Liver (tissue), 7 donors: ENCODE measurements at regions not wholly inside any gene's neighbourhood (a gene's known extent, or its start where the extent isn't known, plus 50 kb on each side); places are given as distances from the start of the nearest gene placed in this dataset.

Experiments
- DNase-seq: peaks from one replicate; pipeline ENCODE4 v3.0.0-alpha.2; 2017; ENCODE audit warnings: low spot score
- H3K27ac ChIP-seq, 2 donors: one replicate each; pipeline ENCODE4 v1.7.0; 2013; ENCODE audit warnings: inconsistent platforms in 2 of 2, low read length in 2 of 2, control low read depth in 1 of 2, low read depth in 1 of 2, mild to moderate bottlenecking in 1 of 2
- H3K27me3 ChIP-seq, 4 donors: one replicate each; pipeline versions ENCODE4 v1.6.1 to v1.7.0; 2013; ENCODE audit warnings: low read length in 3 of 4, inconsistent platforms in 1 of 4, mild to moderate bottlenecking in 1 of 4, moderate library complexity in 1 of 4; ENCODE audit not compliant: control insufficient read depth in 4 of 4, insufficient read depth in 4 of 4
- H3K36me3 ChIP-seq, 4 donors: one replicate each; pipeline versions ENCODE4 v1.6.1 to v1.7.0; 2013; ENCODE audit warnings: low read length in 3 of 4, mild to moderate bottlenecking in 3 of 4, low read depth in 1 of 4, moderate library complexity in 1 of 4; ENCODE audit not compliant: control insufficient read depth in 4 of 4, insufficient read depth in 3 of 4
- H3K4me1 ChIP-seq, 4 donors: one replicate each; pipeline versions ENCODE4 v1.6.1 to v1.7.0; 2013; ENCODE audit warnings: low read length in 3 of 4, mild to moderate bottlenecking in 3 of 4, moderate library complexity in 1 of 4; ENCODE audit not compliant: control insufficient read depth in 4 of 4, insufficient read depth in 4 of 4
- H3K4me3 ChIP-seq, 3 donors: one replicate each; pipeline versions ENCODE4 v1.6.1 to v1.7.0; 2013; ENCODE audit warnings: low read length in 3 of 3, control low read depth in 1 of 3, low read depth in 1 of 3, mild to moderate bottlenecking in 1 of 3
- H3K9ac ChIP-seq, 2 donors: one replicate each; pipeline ENCODE4 v1.7.0; 2013; ENCODE audit warnings: low read length in 2 of 2, mild to moderate bottlenecking in 2 of 2, moderate library complexity in 2 of 2, control low read depth in 1 of 2, low read depth in 1 of 2
- H3K9me3 ChIP-seq, 4 donors: one replicate each; pipeline versions ENCODE4 v1.6.1 to v1.7.0; 2013; ENCODE audit warnings: low read length in 3 of 4; ENCODE audit not compliant: control insufficient read depth in 4 of 4
- ATF3 ChIP-seq: IDR thresholded peaks from 2 replicates; pipeline ENCODE4 v1.6.1; 2016; ENCODE audit warnings: antibody characterized with exemption
- EGR1 ChIP-seq, 2 donors: IDR thresholded peaks; 2 replicates each; pipeline ENCODE4 v1.6.1; 2016 to 2018; ENCODE audit warnings: antibody characterized with exemption in 2 of 2, low read depth in 2 of 2
- FOXA1 ChIP-seq: IDR thresholded peaks from 2 replicates; pipeline ENCODE4 v1.6.1; 2016; ENCODE audit warnings: antibody characterized with exemption
- FOXA2 ChIP-seq: IDR thresholded peaks from 2 replicates; pipeline ENCODE4 v1.6.1; 2016; ENCODE audit warnings: antibody characterized with exemption
- GABPA ChIP-seq, 2 donors: IDR thresholded peaks in 1 of 2; conservative IDR thresholded peaks in 1 of 2; 2 replicates each; pipeline ENCODE4 v1.6.1; 2016; ENCODE audit warnings: antibody characterized with exemption in 2 of 2, mild to moderate bottlenecking in 1 of 2, moderate library complexity in 1 of 2
- MAX ChIP-seq: IDR thresholded peaks from 2 replicates; pipeline ENCODE4 v1.6.1; 2016; ENCODE audit warnings: antibody characterized with exemption
- RAD21 ChIP-seq, 2 donors: IDR thresholded peaks; 2 replicates each; pipeline ENCODE4 v1.6.1; 2016; ENCODE audit warnings: antibody characterized with exemption in 2 of 2, mild to moderate bottlenecking in 2 of 2
- REST ChIP-seq: IDR thresholded peaks from 2 replicates; pipeline ENCODE4 v1.6.1; 2016; ENCODE audit warnings: antibody characterized with exemption, mild to moderate bottlenecking
- YY1 ChIP-seq: IDR thresholded peaks from 2 replicates; pipeline ENCODE4 v1.6.1; 2016; ENCODE audit warnings: antibody characterized with exemption, mild to moderate bottlenecking
- ZBTB33 ChIP-seq: IDR thresholded peaks from 2 replicates; pipeline ENCODE4 v1.6.1; 2016; ENCODE audit warnings: antibody characterized with exemption
- WGBS: extraction: QIAGEN DNeasy Blood & Tissue Kit; methylation state at CpG from one replicate; pipeline ENCODE4 v1.1.7; 2013; 5-methylcytosine and 5-hydroxymethylcytosine counted together
- donor health status: healthy.
- donor health status: healthy.
- donor health status: healthy.
- donor health status: healthy.

DNA sequence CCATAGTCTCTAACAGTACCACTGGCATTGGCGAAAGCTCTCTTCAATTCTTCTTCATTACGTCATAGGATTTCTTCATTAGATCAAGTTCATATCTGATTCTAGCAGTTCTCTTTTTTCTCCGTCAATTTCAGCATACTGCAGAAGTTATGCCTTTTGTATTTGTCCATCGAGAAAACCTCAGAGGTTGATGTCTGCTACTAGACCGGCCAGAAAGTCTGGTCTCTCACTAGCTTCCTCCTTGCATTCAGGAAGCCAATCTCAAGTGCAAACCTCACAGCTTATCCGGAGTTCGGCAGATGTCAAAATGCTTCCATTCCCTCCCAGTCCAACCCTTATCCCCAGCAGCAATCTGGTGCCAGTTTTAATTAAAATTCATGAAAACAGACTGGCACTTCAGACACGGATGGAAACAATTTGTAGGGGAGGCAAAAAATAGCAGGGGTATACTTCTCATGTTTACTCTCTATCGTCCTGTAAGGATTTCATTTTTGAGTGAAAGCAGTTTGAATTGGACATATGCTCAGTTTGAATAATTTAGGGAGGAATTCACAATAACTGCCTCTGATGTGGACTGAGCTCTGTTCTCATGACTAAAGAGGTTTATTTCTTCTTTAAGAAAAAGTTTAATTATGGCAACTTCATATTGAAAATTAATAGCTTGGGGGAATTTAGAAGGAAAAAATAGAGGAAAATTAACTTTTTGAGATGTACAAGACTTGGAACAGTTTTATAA lies 56.4 kb upstream of the TMC1 start:
- Histone ChIP-seq H3K27ac (no peak overlapping the region), H3K9ac (no peak overlapping the region)
- WGBS, result 76% methylated on average over 9 of the region's 9 CpGs

DNA sequence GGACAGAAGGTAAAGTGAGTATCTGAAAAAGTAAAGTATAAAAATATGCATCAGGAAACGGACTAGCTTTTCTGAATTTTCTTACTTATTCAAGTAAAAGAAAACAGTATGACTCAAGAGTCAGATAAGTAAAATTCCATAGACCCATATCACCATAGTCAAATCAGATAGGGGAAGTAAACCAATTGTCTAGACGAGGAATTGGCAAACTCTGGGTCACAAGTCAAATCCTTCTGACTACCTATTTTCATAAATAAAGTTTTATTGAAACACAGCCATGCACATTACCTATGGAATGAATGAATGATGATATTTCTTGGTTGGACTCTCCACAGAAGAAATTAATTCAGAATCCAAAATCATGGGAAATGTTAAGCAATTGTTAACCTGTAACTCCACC lies 59.1 kb upstream of the TMC1 start:
- Histone ChIP-seq H3K36me3 (no peaks in the 10 kb centered on the region), H3K4me3 (no peak overlapping the region), H3K27ac (no peak overlapping the region), H3K9me3 (no peaks in the 10 kb centered on the region), H3K4me1 (peaks cover 6 to 15% (median 7%) of the 10 kb centered on the region in 4 donors), H3K27me3 (no peaks in the 10 kb centered on the region), H3K9ac (no peak overlapping the region)
- no peak for DNase-seq
- 80% methylated on average over 2 of the region's 2 CpGs for WGBS
- TF ChIP-seq FOXA1 (no peak), ZBTB33 (no peak), EGR1 (IDR thresholded peaks at IDR 0.05; ENCODE audit: low read depth in 2 of 2) (no peak), GABPA (IDR thresholded peaks at IDR 0.05 in 1 of 2, conservative IDR thresholded peaks at IDR 0.05 in 1 of 2) (no peak), MAX (no peak), YY1 (no peak), REST (no peak), ATF3 (no peak), RAD21 (IDR thresholded peaks at IDR 0.05) (no peak)

More for the DNA sequence above, 56.4 kb upstream of the TMC1 start:
- peaks cover 3 to 8% (median 5%) of the 10 kb centered on the region in 4 donors for H3K4me1 ChIP-seq
- no peak overlapping the region for H3K4me3 ChIP-seq
- H3K36me3 ChIP-seq, result no peaks in the 10 kb centered on the region
- H3K9me3 ChIP-seq, result no peaks in the 10 kb centered on the region
- TF ChIP-seq FOXA2 (no peak), ATF3 (no peak)
- DNase-seq, result no peak
- H3K27me3 ChIP-seq, result no peaks in the 10 kb centered on the region
